GM18867 (cell line): ENCODE measurements at regions not wholly inside any gene's neighbourhood (a gene's known extent, or its start where the extent isn't known, plus 50 kb on each side); places are given as distances from the start of the nearest gene placed in this dataset.

Experiments
- ATAC-seq: cut with Tn5 transposase; IDR thresholded peaks from one replicate; pipeline ENCODE4 v1.9.1; 2021; ENCODE audit warnings: mild to moderate bottlenecking, moderate library complexity; ENCODE audit not compliant: unreplicated experiment

DNA sequence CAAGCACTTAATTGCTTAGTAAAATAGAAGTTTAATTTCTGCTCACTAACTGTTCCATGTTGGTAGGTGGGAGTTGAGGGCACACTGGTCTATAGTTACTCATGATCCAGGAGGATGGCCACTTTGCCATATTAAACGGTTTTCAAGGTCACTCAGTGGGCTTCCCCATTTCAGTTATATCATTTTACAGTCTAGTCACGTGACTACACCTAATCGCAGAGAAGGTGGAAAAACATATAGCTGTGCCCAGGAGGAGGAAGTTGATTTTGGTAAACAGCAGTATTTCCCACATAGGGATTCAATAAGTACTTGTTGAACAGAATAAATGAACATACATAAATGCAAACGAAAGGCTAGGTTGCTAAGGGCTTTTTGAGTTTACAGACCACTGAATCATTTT lies 541.1 kb upstream of the CAMK1G start:
- no peak for ATAC-seq

GRCh38 chr1:209045331-209046057 lies 538.0 kb upstream of the CAMK1G start:
- ATAC-seq, result no peak

DNA sequence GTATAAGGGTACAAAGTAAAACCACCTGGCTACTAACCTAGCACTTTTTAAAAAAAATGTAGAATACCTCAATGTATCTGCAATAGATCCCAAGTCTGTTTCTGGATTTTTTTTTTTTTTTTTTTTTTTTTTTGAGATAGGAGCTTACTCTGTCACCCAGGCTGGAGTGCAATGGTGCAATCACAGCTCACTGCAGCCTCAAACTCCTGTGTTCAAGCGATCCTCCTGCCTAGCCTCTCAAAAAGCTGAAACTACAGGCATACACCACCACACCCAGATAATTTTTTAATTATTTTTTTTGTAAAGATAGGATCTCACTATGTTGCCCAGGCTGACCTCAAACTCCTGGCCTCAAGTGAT lies 537.5 kb upstream of the CAMK1G start:
- no peak for ATAC-seq

- ATAC-seq, result no peak
These were observed 536.6 kb upstream of the CAMK1G start for GRCh38 chr1:209046935-209047334.

DNA sequence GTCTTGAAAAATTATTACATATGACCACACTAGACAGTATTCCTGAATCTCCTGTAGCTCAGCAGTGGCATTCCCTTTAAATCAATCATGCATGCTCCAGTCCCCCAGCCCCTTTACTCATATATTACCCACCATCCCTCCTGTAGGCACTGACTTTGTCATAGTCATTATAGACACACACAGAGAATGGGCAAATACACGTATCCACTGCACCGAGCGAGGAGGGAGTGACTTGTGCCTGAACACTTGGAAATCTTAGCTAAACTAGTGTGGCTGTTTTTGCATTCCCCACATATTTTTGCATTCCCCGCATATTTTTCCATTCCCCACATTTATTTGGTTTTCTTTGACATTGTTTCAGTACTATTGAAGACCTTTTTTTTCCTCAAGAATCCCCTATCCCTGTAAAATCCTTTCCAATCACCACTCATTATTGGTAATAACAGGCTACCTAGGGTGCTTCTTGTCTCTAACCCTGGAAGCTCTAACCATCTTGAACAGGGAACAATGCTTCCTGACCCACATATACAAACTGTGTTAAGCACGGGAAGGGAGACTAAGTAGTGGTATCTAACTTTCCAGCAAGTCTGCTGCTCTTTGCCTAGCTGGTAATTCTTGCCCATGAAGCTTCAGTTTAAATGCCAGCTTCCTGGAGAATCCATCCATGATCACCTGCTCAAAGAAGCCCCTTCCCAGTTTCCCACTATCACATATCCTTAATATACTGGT lies 534.4 kb upstream of the CAMK1G start:
- ATAC-seq, result no peak

DNA sequence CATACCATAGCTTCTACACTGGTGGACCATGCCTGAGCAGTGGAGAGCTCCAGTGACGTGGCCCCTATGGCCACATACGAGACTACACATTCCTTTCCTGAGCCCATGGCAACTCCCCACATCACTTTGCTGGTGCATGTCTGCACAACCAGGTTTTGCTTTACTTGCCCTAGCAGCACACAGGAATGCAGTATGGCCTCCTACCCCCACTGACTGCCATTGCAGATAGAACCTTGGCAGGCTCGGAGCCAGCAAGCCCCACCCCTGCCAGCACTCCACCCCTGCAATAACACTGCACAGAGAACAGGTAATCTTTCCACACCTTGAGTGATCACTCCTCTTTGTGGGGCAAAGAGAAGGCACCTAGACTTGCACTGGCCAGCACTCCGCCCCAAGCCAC lies 531.9 kb upstream of the CAMK1G start:
- ATAC-seq, result no peak

DNA sequence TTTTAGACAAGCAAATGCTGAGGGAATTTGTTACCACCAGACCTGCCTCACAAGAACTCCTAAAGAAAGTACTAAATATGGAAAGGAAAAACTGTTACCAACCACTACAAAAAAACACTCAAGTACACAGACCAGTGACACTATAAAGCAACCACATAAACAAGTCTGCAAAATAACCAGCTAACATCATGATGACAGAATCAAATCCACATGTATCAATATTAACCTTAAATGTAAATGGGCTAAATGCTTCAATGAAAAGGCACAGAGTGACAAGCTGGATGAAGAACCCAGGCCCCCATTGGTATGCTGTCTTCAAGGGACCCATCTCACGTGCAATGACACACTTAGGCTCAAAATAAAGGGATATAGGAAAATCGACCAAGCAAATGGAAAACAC lies 529.9 kb upstream of the CAMK1G start:
- ATAC-seq, result no peak

- no peak for ATAC-seq
These were observed 526.4 kb upstream of the CAMK1G start for GRCh38 chr1:209057083-209057482.

DNA sequence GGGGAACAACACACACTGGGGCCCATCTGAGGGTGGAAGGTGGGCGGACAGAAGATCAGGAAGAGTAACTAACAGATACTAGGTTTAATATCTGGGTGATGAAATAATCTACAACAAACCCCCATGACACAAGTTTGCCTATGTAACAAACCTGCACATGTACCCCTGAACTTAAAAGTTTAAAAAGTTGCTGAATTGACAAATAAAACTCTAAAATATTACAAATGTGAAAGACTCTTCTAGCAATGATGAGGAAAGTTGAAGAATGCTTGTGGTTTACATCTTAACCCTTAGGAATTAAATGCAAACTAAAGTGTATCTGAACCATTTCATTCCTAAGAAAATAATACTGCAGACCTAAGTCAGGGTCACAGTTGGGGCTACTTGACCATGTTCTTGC lies 525.6 kb upstream of the CAMK1G start:
- no peak for ATAC-seq

GRCh38 chr1:209059376-209059775 lies 524.1 kb upstream of the CAMK1G start:
- no peak for ATAC-seq

- ATAC-seq, result no peak
These were observed 523.5 kb upstream of the CAMK1G start for GRCh38 chr1:209059981-209060380.

- no peak for ATAC-seq
These were observed 521.4 kb upstream of the CAMK1G start for GRCh38 chr1:209062081-209062620.

DNA sequence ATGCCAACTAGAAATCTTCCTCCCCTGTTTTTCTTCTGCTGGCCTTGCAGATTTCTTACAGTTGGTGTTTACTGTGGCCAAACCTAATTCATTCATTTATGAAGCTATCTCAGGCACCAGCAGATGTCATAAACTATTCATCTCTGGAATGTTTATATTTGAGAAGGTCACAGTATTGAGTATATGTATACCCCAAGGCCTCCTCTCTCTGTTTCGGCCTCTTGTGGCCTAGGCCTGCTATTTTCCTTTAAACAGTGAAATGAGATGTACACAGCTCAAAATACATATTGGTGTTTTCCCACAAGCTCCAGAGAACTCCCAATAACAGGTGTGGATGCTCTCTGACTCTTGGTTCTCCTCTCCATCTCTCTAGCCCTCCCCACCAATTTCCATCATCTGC lies 520.7 kb upstream of the CAMK1G start:
- ATAC-seq, result peak; percentile 46

DNA sequence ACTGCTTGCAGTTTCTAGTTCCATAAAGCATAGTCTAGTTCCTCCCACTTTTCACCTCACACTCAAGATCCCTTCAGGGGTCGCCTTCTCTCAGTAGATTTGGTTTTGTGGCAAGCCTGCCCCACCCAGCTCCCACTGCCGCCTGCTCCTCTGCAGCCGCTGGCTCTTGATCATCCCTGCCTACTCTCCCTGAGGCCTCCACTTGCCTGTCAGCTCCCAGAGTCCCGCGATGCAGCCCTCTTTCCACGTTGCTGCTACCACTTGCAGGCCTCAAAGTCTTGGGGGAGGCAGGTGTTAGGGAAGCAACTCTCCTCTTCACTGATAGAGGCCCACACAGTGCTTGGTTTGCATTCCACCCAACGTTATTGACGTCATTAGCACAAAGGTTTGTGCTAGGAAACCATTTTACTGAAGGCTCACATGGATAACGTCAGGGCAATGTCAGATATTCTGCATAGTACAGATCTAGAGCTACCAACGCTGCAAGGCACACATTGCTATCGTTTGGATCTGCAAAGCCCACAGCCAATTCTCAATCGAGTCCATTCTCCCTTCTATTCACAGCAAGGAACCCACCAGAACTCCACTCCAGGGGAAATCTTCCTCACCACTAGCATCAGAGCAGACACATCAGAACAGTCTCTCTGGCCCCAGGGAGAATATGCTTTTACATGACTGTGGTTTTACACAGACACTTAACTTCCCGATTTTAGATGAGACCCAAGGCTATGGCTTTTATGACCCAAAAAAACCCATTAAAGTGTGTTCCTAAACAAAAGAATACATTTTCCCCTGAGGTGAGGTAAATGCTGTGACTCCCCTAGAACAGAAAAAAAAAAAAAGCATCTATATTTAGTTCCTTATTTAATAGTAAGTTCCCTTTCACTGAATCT lies 519.5 kb upstream of the CAMK1G start:
- peak; percentile 45 for ATAC-seq

DNA sequence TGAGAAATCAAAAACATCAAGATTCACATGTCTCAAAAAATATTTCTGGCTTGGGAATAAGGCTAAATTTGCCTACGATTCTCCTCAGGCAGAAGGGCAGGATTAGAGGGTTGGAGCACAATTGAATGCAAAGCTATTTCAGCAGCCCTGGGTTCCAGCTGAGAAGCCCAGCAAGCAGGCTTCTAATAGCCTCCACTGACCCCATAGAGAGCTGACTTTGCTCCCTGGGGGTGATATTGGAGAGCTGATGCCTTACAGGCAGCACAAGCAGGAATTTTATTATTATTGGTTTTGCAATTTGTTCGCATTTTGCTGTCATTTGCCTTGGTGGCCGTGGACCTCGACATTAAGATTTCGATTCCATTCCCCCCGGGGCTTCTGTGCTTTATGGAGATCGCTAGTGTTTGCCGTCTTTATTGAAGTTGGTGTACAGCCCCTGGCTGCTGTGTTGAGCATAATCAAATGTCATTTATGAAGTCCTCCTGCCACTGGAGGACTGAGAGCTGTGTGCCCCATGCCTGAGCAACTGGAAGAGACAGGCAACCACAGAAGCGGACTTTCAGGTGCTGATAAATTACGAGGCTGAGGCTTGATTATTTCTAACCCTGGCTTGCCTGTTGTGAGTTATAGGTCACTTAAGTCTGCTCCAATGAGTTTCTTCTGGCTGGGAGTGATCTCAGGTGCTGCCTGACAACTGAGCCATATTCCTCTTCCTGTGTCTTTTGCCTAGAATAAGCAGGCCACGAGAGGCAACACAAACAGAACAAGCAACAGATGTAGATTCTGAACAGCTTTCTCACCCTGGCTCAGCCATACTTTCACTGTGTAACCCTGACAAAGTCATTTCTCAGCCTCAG lies 518.4 kb upstream of the CAMK1G start:
- no peak for ATAC-seq

DNA sequence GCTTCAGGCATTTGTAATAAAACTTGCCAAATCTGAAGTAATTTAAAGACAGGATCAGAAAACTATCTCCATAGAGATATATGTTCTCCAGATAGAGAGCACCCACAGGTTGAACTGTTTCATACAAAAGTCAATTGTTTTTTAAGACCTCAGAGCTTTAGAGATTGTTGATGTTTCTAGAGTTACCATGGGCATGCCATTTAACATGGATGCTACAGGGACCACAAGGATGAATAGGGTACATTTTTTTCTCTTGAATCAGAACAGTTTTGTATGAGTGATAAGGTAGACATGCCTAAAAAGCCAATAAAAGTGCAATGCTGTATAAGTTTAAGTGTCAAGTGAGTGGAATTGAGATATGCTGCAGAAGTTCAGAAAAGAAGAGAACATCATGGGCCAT lies 511.0 kb upstream of the CAMK1G start:
- ATAC-seq, result no peak

GRCh38 chr1:209073879-209074278 lies 509.6 kb upstream of the CAMK1G start:
- ATAC-seq, result no peak

GRCh38 chr1:209074575-209075250 lies 508.8 kb upstream of the CAMK1G start:
- no peak for ATAC-seq

DNA sequence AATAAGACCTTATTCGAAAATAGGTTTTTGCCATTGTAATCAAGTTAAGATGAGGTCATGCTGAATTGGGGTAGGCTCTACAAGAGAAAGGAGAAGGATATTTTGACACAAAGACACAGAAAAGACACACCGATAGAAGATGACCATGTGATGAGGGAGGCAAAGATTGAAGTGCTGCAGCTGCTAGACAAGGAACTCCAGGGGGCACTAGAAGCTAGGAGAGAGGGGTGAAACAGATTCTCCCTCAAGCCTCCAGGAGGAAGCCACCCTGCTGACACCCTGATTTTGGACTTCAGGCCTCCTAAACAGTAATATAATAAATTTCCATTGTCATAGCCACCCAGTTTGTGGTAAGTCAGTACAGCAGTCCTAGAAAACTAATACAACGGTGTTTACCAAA lies 506.8 kb upstream of the CAMK1G start:
- peak; percentile 78 for ATAC-seq
